ENCODE measurements at regions not wholly inside any gene's neighbourhood (a gene's known extent, or its start where the extent isn't known, plus 50 kb on each side); places are given as distances from the start of the nearest gene placed in this dataset.

GRCh38 chr10:3579845-3580244, 205.2 kb downstream of the KLF6 start:
- no peak for DNase-seq (ENCODE audit: low spot score)
- H3K4me1 Mint-ChIP-seq (ENCODE audit: unreplicated experiment): peaks cover 7% of the 10 kb centered on the region
- H3K9me3 Mint-ChIP-seq (ENCODE audit: unreplicated experiment): no peaks in the 10 kb centered on the region
- H3K4me3 Mint-ChIP-seq (ENCODE audit: unreplicated experiment): no peak overlapping the region
- H3K27me3 Mint-ChIP-seq (ENCODE audit: unreplicated experiment): no peaks in the 10 kb centered on the region
- no peak for TF ChIP-seq CTCF (IDR thresholded peaks at IDR 0.05; ENCODE audit: unreplicated experiment)
- H3K27ac Mint-ChIP-seq (ENCODE audit: unreplicated experiment): no peak overlapping the region
- no peaks in the 10 kb centered on the region for H3K36me3 Mint-ChIP-seq (ENCODE audit: low read depth, unreplicated experiment)

DNA sequence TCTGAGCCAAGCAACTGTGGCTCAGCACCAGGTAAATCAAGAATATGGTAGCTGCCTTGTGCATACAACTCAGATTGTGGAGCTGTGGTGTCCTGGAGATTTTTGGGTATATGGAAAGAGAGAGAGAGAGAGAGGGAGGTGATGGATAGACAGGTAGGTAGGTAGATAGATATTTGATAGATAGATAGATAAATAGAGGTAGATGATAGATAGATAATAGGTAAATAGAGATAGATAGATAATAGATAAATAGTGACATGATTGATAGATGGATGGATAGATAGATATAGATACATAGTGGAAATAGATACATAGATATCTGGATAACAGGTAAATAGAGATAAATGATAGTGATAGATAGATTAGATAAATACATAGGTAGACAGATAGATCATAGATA, 206.3 kb downstream of the KLF6 start:
- peaks cover 7% of the 10 kb centered on the region for H3K4me1 Mint-ChIP-seq (ENCODE audit: unreplicated experiment)
- no peaks in the 10 kb centered on the region for H3K9me3 Mint-ChIP-seq (ENCODE audit: unreplicated experiment)
- no peak overlapping the region for H3K4me3 Mint-ChIP-seq (ENCODE audit: unreplicated experiment)
- no peak overlapping the region for H3K27ac Mint-ChIP-seq (ENCODE audit: unreplicated experiment)
- TF ChIP-seq CTCF (IDR thresholded peaks at IDR 0.05; ENCODE audit: unreplicated experiment): no peak
- no peaks in the 10 kb centered on the region for H3K36me3 Mint-ChIP-seq (ENCODE audit: low read depth, unreplicated experiment)
- no peak for DNase-seq (ENCODE audit: low spot score)
- no peaks in the 10 kb centered on the region for H3K27me3 Mint-ChIP-seq (ENCODE audit: unreplicated experiment)

- Mint-ChIP-seq H3K36me3 (ENCODE audit: low read depth, unreplicated experiment) (no peaks in the 10 kb centered on the region), H3K4me1 (ENCODE audit: unreplicated experiment) (peaks cover 7% of the 10 kb centered on the region), H3K27ac (ENCODE audit: unreplicated experiment) (no peak overlapping the region), H3K4me3 (ENCODE audit: unreplicated experiment) (no peak overlapping the region), H3K27me3 (ENCODE audit: unreplicated experiment) (no peaks in the 10 kb centered on the region), H3K9me3 (ENCODE audit: unreplicated experiment) (no peaks in the 10 kb centered on the region)
- no peak for DNase-seq (ENCODE audit: low spot score)
- TF ChIP-seq CTCF (IDR thresholded peaks at IDR 0.05; ENCODE audit: unreplicated experiment): no peak
Observed at GRCh38 chr10:3578159-3578558, 206.8 kb downstream of the KLF6 start.

- no peak for TF ChIP-seq CTCF (IDR thresholded peaks at IDR 0.05; ENCODE audit: unreplicated experiment)
- Mint-ChIP-seq H3K4me3 (ENCODE audit: unreplicated experiment) (no peak overlapping the region), H3K27me3 (ENCODE audit: unreplicated experiment) (peaks cover 2% of the 10 kb centered on the region), H3K27ac (ENCODE audit: unreplicated experiment) (no peak overlapping the region), H3K36me3 (ENCODE audit: low read depth, unreplicated experiment) (no peaks in the 10 kb centered on the region), H3K4me1 (ENCODE audit: unreplicated experiment) (peaks cover 16% of the 10 kb centered on the region), H3K9me3 (ENCODE audit: unreplicated experiment) (no peaks in the 10 kb centered on the region)
- no peak for DNase-seq (ENCODE audit: low spot score)
Observed at GRCh38 chr10:3574451-3574850, 210.6 kb downstream of the KLF6 start.

DNA sequence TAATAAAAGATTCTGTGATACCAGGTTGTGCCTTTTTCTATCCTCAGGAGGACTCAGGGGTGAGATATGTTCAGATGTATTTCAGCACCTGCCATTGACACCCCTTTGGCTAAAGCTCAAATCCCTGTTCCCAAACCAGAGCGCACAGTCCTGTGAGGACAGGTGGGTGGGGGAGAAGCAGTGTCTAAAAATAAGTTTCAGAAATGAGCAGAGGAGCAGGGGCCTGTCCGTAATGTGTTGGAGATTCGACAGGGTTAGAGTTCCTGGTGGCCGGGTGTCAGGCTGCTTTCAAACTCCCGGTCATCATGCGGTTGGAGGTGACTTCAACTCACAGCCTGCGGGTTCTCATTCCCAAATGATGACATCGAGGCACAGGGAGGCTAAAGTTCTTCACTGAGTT, 211.5 kb downstream of the KLF6 start:
- H3K27me3 Mint-ChIP-seq (ENCODE audit: unreplicated experiment): peaks cover 2% of the 10 kb centered on the region
- DNase-seq (ENCODE audit: low spot score): no peak
- H3K4me3 Mint-ChIP-seq (ENCODE audit: unreplicated experiment): no peak overlapping the region
- H3K9me3 Mint-ChIP-seq (ENCODE audit: unreplicated experiment): no peaks in the 10 kb centered on the region
- no peaks in the 10 kb centered on the region for H3K36me3 Mint-ChIP-seq (ENCODE audit: low read depth, unreplicated experiment)
- no peak overlapping the region for H3K27ac Mint-ChIP-seq (ENCODE audit: unreplicated experiment)
- TF ChIP-seq CTCF (IDR thresholded peaks at IDR 0.05; ENCODE audit: unreplicated experiment): no peak
- H3K4me1 Mint-ChIP-seq (ENCODE audit: unreplicated experiment): peaks cover 15% of the 10 kb centered on the region

Measured in endothelial cell (in vitro differentiated cells).